Kidney tubule cell (primary cell): ENCODE measurements at regions not wholly inside any gene's neighbourhood (a gene's known extent, or its start where the extent isn't known, plus 50 kb on each side); places are given as distances from the start of the nearest gene placed in this dataset.
"Not testable (repeated sequence)": the region's sequence is repeated elsewhere in the genome, so short reads cannot be mapped to it uniquely, and the experiment has no call there.

Experiments
- DNase-seq: peaks from one replicate; pipeline ENCODE4 v3.0.0-alpha.2; 2018; ENCODE audit warnings: low spot score

GRCh38 chr7:81135324-81135723 lies 216.5 kb upstream of the SEMA3C start:
- no peak for DNase-seq

- no peak for DNase-seq
Observed at GRCh38 chr7:81128011-81128410, 209.2 kb upstream of the SEMA3C start.

GRCh38 chr7:81120803-81121202 lies 202.0 kb upstream of the SEMA3C start:
- no peak for DNase-seq

- DNase-seq = no peak
Observed at GRCh38 chr7:81120111-81120510, 201.3 kb upstream of the SEMA3C start.

DNA sequence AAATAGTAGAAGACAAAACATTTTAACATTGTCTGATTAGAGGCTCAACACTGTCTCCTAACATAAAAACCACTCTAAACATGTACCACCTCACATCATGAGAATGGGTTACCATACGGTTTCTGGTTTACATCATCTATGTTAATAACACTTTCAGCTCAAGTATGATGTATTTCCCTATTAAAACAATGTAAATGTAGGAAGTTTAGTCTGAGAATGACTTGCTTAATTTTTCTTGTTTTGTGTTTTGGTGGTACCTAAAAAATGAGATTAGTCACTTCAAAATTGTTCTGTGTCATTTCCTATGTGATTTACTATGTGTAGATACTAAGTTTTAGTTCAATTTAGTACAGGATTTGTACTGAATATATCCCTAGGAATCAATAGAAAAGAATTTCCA lies 195.8 kb upstream of the SEMA3C start:
- DNase-seq = no peak

GRCh38 chr7:81112731-81113130 lies 193.9 kb upstream of the SEMA3C start:
- no peak for DNase-seq

GRCh38 chr7:81111781-81112540 lies 193.1 kb upstream of the SEMA3C start:
- DNase-seq = no peak

- peak; percentile 91 for DNase-seq
Observed at GRCh38 chr7:81111358-81111757, 192.5 kb upstream of the SEMA3C start.

GRCh38 chr7:81110673-81111072 lies 191.8 kb upstream of the SEMA3C start:
- DNase-seq = no peak

DNA sequence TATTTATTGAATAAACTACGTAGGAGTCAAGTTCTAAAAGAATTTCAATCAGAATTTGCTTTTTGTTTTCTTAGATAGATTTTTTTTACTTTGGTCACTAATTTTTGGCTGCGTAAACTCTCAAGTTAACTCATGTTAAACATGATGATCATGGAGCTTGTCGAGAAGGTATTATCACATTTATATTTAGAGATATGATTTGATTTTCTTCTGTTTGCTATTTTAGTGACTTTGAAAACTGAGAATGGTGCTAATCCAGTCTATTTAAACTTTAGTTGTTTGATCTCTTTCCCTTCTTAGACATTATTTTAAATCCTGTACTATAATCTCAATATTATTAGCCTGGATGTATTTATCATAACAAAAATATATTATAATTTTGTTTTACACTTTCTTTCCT lies 179.4 kb upstream of the SEMA3C start:
- DNase-seq = no peak

DNA sequence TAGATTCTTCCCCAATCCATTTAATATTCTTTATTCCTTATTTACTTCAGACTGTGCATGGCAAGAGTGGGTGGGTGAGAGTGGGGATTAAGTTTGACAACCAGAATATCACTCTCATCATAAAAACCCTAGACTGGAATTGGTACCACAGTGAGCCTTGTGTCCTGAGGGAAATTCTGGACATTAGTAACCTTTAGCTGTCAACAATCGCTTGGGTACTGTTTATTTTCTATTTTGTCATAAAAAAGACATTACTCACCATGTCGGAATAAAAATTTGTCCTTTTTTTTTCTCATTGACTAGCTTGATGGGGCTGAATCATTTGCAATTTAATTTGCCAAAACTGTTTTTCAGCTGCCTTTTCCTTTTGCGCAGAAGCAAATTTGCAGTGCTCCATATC lies 176.1 kb upstream of the SEMA3C start:
- DNase-seq = no peak

GRCh38 chr7:81081616-81082015 lies 162.8 kb upstream of the SEMA3C start:
- no peak for DNase-seq

GRCh38 chr7:81080553-81080952 lies 161.7 kb upstream of the SEMA3C start:
- DNase-seq = no peak

DNA sequence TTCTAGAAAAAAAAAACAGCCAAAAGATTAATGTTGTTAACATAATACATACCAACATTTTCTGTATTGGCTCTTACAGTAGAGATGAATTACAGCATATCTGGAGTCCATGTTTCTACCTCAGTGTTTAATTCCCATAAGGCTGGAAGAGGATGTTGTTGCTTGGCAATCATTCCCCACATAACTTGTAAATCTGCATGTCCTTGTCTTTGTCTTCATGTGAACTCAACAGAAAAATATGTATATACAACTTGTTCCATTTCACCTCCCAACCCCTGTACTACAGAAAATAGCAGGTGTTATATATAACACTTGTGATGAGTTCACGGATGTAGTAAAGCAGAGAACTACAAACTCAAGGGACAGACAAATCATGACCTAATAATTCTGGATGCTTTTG lies 160.9 kb upstream of the SEMA3C start:
- DNase-seq = peak; percentile 16

DNA sequence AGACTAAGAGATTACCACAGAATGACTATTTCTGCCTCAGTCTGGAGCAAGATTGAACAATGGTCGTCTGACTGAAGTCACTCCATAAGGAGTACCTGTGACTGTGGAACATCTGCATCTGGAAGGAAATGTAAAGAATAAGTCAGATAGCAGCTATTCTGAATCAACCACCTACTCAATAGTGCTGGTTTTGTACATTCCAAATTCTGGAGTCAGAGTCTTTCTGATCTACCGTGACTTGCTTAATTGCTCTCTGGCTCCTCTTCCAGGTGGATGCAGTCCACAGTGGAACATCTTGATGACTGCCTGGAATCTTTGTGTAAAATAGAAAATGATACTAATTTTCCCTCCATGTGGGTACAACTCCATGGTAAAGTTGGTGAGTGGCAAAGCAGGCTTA lies 156.3 kb upstream of the SEMA3C start:
- DNase-seq = peak; percentile 73

DNA sequence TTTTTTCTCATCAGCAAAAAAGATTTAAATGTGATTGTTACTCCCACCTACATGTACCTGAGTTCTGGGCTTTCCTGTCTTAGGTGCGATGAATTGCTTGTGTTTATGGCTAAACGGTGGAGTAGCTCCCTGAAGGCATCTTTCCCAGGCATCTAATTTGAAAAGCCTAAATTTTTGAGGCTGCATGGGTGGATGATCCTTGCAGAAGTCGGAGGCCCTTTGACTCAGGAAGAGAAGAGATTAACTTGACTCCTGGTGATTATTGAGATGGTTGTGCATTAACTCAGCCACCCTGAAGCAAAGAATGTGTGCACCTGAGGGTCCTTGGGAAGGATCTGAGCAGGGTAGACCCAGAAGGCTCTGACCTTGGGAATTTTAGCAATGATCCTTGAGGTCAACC lies 155.6 kb upstream of the SEMA3C start:
- peak; percentile 70 for DNase-seq

GRCh38 chr7:81073931-81074251 lies 155.0 kb upstream of the SEMA3C start:
- DNase-seq = no peak

DNA sequence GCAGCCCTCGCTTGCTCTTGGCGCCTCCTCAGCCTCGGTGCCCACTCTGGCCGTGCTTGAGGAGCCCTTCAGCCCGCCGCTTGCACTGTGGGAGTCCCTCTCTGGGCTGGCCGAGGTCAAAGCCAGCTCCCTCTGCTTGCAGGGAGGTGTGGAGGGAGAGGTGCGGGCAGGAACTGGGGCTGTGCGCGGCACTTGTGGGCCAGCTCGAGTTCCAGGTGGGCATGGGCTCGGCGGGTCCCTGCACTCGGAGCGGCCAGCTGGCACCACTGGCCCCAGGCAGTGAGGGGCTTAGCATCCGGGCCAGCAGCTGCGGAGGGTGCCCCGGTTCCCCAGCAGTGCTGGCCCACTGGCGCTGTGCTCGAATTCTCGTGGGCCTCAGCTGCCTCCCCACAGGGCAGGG lies 152.1 kb upstream of the SEMA3C start:
- DNase-seq = no peak

DNA sequence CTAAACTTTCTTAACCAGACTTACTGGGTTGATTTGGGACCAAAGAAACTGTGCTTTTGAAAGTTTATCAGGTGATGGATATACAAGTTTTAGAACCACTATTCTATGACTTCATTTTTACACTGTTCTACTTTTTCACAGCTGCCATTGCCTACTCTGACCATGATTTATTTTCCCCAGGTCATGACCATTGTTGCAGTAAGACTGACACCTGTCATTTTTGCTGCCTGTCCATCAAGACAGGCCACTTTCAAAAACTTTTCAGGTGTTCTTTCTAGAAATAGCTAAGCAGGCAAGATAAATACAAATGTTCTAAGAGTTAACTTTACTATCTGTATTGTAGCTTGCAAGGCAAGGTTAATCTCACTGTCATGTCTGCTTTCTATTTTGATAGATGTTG lies 147.9 kb upstream of the SEMA3C start:
- no peak for DNase-seq

DNA sequence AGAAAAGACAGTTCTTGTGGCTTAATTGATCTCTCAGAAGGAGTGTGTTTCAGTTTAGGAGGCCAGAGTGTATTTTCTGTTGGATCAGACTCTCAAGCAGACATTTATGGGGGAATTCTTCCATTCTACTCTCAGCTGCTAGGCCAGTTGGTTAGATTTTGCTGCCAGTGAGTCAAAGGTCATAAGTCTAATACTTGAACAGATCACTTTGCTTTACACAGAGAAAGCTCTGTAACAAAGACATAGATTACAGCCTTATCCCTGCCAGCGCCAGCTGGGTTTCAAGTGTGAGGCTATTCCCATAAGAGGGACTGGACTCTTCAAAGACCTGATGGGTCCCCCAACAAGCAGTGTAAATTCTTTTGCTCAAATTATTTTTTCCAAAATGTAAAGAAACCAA lies 145.6 kb upstream of the SEMA3C start:
- DNase-seq = no peak

GRCh38 chr7:81062755-81063154 lies 143.9 kb upstream of the SEMA3C start:
- no peak for DNase-seq

DNA sequence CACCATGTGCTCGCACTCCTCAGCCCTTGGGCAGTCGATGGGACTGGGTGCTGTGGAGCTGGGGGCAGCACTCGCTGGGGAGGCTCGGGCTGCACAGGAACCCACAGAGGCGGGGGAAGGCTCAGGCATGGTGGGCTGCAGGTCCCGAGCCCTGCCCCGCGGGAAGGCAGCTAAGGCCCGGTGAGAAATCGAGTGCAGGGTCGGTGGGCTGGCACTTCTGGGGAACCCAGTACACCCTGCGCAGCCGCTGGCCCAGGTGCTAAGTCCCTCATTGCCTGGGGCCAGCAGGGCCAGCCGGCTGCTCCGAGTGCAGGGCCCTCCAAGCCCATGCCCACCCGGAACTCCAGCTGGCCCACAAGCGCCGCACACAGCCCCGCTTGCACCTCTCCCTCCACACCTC lies 138.6 kb upstream of the SEMA3C start:
- DNase-seq = not testable (repeated sequence)

GRCh38 chr7:81053623-81054022 lies 134.8 kb upstream of the SEMA3C start:
- peak; percentile 28 for DNase-seq

DNA sequence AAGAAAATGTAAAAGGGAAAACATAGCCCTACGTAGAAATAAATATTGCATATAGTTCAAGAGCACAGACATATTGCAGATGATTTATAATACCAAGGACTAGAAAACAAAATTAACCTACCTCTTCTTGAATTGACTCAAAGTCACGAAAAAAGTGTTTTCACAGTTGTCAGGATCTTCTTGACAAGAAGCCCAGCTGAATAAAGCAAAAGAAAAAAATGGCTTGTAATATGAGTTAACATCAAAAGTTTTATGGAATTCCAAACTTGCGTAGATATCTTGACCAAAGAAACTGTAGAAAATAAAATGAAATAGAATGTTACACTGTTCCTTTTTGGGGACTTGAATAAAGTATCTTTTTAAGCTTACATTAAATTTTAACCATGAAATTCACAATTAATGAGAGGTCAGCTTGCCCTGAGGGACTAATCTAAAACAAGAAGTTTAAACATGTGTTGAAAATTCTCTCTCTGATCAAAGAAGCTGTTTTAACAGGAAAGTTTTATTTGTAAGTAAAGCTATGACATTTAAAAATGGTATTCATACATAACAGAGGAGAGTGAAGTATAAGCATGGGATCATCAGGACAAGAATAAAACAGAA lies 133.1 kb upstream of the SEMA3C start:
- DNase-seq = no peak
